ENCODE measurements at regions not wholly inside any gene's neighbourhood (a gene's known extent, or its start where the extent isn't known, plus 50 kb on each side); places are given as distances from the start of the nearest gene placed in this dataset.

DNA sequence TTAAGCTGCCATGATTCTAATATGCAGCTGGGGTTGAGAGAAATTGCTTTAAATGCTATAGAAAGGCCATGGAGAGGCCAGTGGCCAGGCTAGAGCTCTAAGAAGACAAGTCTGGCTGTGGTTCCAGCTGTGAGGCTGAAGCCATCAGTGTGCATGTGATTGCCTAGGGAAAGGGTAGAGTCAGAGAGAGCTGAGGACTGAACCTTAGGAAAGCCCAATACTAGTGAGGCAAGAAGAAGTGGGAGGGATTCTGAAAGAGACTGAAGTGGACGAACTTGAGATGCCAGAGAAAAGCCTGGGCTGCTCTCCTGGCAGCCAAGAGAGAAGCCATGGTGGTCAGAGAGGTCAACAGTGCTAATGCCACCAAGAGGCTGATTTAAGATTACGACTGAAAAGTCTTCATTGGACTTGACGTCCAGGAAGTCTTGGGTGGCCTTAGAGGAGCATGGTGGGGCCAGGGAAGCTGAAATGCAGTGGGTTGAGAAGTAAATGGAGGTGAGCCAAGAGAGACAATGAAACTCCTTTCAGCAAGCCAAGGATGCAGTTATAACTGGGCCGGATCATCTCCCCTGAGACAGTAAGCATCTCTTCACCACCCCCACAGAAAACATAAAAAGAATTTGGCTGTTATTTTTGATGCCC is 133.2 kb downstream of the TMEM174 start:
- DNase-seq: no peak

DNA sequence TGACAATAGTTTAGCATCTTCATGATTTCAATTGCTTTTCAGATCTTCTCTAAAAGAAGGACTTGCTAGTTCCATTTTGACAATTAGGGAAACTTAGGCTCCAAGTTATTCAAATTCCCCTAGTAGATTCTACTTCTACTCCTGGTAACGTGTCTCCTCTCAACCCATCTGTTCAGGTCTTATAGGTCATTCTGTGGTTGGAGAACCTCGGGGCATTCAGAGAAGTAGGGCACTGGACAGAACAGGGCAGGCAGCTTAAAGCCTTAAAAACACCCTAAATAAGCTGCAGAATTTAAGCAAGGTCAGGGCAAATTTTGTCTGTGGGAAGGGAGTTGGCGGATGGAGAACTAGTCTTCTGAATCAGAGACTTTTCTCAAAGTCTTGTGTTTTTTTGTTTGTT is 132.4 kb downstream of the TMEM174 start:
- DNase-seq: no peak

DNA sequence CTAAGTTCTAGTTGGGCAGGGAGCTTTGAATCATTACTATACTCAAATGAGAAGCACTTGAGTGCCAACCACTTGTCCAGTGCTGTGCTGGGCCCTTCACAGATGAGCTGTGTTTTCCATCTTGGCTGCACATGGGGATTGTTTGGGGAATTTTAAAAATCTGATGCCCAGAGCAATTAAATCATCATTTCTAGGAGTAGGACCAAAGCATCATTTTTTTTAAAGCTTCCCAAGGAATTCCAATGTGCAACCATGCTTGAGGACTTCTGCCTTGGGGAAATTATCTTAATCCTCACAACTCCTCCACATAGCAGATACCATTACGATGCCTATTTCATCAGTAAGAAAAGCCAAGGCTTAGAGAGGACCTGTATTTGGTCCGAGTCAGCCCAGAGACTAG is 131.4 kb downstream of the TMEM174 start:
- DNase-seq: no peak

DNA sequence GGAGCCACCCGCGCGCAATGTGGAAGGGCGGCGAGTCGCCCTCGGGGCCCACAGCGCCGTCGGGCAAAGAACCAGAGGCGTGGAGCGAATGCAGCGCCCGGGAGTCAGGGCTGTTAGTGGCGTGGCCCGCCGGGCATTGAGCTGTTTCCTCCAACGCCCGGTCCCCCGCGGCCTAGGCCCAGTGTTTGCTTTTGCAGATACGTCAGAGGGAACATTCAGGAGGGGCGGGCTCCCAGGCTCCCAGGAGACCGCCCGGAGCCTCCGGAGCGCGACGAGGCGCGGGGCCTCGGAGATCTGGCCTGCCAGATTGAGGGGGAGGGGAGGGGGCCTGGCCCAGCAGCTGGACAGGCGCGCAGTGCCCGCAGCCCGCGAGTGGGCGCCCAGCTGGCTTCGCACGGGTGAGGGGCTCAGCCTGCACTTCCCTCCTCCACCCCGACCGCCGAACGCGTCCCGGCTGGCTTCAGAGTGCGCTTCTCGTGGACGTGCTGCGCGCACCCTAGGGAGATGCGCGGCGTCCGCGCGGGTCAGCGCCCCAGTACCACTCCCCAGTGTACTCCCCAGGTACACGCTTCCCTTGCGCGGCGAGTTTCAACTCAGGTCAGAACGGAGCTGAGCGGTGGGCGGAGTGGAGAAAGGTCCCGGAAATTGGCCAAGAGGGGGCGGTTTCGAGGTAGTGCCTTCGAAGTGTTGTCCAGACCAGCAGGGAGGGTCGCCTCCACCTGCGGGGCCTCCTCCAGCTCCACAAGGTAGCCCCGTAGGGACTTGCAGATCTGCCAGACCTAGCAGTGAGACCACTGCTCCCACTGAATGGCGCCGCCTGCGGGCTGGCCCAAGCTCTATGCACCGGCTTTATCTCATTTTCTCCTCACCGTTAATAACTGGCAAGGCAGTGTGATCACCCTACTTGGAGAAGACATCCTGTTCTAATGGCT is 130.4 kb downstream of the TMEM174 start:
- DNase-seq: no peak

DNA sequence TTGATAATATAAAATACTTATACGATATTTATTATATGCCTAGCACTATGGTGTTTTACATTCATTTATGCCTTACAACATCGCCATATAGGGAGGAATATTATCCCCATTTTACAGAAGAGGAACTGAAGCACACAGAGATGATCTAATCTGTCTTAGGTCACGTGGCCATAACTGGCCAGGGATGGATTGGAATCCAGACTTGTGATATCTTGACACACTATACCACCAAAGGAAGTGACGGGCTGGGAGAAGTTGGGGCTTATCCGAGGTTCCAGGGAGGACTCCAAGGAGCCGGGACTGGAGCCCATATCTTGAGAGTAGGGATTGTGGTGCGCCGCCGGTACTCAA is 129.8 kb downstream of the TMEM174 start:
- no peak for DNase-seq

DNA sequence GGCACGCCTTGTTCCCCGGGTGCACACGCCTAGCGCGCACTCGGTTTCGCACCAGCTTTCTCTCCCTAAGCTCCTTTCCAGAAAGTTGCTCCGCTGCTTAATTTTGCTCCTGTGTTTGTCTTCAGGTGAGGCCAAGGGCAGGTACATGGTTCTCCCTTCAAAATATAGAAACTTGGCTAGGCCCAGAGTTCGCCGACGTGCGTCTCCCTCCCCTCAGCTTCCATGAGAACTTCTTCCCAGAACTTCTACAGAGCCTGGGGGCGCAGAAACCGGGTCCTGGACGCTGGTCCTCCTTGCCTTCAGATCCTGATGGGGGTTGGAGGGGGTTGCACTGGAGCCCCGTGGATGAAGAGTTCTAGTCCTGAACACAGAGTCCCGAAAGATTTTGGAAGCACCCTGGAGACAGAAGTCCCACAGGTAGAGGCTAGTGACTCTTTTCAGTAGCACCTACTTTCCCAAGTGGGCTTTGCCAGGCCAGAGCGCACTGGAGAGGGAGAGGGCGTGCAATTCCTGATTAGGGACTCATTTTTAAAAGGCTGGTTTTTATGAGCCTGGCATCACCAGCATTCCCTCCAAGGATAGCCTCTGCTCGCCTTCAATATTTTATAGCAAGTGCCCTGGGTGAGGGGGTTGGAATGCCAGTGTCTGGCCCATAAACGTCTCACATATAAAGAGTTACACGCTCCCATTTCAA is 128.4 kb downstream of the TMEM174 start:
- no peak for DNase-seq

DNA sequence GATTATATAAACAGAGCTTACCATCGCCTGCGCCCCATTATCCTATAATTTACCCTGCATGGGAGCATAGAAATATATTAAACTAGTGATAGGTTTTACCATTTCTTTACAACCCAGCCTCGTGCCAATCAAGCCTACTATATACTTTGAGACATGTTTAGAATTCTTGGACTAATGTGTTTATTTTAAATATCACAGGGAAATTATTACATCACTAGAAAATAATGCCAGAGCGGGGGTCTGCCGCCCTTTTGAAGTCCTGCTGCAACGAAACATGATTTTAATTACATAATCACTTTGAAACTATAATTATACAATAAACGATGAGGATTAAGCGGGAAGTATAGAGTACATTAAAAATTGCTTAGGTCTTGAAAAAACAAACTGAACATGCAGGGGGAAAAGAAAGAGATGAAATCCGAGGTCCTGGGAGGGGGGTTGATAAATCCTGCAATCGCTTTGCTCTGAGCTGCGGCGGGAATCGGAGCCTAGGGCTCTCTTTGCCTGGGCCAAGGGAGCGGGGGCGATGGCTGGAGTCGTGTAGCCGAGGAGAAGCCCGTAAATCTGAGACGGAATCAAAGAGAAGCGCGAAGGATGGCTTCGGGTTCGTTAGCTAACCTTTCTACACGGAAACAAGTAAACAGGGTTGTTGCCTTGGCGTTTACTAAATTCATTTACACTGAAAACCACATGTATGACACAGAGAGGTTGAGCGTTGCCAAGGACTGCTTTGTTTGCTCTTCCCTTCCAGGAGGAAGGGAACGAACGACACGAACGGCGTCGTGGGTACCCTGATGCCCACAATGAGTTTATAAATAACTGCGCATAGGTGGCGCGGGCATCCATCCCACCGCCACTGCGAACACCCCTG is 127.6 kb downstream of the TMEM174 start:
- no peak for DNase-seq

DNA sequence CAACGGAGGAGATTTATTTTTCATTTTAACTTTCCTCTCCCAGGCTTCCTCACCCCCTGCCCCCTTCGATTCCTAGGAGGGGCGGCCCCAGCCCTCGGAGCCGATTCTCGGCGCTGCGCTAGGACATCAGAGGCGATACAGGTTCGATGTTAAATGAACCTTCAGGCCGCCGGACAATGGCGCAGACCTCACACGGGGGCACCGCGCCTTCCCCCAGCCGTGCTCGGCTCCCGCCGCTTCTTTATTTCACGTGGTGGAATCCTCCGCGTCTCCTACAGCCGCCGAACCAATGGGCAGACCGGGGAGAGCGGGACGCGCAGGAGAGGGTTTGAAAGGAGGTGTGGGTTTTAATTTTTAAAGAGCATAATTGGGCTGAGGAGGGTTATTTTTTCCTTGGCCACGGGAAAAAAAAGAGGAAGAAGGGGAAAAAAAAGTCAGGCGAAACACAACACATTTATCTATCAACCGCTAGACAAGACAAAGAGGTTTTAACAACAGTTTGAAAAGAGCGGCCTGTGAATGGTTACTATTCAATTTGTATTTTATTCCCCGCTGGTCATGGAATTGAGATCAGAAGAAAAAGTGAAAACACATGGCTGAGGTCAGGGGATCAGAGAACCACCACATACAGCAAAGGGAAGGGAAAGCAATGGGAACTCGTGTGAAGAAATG is 126.8 kb downstream of the TMEM174 start:
- DNase-seq: no peak

DNA sequence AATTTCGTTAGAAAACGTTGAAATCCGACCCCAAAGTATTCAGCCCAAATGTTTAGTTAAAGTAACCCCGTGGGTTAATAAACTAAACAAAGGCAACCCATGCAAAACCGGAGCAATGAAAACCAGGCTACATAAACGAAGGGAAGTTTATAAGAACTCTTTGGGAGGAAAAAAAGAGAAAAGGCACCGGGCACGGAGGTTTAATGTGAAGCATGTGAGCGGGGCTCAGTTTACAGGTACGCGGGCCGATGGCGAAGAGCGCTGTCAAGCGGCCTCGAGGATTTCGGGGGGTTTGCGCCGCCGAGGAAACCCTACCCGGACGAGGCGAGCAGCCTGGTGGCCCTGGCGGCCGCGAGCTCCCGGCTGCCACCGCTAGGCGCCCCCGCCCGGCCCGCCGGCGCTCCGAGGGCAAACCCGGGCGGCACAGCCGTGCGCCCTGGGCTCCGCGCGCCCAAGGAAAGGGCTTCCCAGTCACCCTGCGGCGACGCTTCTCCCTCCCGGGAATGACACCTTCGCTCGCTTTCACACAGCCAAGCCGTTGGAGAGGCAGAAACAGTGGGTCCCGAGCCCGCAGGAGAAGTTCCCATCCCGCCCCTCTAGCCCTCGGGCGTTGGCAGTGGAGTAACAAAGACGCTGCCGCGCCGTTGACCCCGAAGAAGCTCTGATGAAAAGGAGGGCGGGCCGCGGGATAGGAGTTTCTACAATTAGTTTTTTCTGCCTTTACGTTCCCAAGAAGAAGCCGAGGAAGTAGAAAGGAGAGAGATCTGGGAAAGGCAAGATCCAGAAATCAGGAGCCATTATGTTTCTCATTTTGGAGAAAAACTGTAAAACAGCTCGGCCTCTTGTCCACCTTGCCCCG is 126.0 kb downstream of the TMEM174 start:
- no peak for DNase-seq

DNA sequence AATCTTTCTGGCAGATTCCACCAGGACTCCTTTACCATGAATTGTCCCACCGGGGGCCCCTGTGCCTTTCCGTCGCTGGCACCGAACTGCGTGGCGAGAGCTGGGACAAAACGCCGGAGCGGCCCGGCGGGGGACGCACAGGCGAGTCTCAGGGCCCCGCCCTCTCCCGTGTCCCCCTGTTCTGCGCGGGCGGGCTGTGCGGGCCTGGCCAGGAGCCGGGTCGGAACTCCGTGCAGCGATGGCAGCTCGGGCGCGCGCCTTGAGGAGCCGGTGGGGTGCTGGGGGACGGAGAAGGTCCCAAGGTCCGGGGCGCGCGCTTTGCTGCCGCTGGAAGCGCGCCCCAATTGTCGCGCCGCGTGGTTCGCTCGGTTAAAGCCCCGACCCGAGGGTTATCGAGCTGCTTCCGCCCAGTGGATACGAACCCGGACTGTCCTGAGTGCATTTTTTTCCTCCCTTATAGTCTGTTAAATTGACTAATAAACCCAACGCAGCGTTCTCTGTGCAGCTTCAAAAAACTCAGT is 125.3 kb downstream of the TMEM174 start:
- no peak for DNase-seq

DNA sequence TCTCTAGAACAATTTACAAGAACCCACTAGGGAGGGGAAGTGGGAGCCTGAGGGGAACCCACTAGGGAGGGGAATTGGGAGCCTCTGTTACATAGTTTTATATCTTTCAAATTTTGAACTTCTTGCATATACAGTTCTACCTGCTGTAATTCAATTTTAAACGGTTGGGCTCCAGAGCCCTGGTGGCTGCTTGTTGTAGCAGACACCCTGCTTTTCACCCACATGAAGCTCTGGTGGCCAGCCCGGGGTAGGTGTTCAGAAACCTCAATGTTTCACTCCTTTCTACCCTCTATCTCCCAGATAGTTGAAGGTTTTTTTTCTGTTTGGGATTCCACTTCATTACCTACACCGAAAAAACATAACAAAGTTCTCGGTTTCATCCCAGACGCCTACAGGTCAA is 124.4 kb downstream of the TMEM174 start:
- DNase-seq: no peak

DNA sequence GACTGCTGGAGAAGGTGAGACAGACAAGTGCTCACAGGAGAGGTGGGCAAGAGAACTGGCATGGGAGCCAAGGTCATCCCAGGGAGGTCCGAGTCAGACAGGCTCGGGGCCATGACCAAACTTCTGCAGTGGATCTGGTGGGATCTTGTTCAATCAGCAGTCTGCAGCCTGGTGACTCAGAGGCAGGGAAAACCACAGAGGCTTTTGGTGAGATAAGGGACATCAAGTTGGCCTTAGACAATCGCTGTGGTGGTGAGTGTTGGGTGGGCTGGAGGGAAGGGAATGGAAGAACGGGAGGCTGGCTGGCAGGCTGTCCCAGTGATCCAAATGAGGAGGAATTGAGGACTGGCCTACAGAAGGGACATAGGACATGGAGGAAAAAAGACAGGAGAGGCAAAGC is 123.8 kb downstream of the TMEM174 start:
- DNase-seq: no peak

DNA sequence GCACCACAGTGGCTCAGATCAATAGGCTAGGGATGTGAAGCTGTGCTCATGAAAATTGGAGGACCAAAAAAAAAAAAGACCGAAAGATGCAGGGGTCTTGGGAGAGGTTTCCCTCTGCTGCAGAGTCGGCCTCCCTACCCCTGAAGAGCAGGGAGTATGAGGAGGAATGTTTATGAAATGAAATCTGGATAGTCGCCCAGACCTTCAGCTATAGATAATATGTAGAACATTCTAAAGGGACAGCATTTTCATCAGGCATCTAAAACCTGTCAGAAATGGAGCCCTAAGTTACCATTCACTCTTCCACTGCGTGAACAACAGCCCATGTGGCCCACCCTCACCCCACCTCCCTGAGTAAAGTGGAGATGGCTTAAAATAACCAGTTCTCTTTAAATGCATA is 122.9 kb downstream of the TMEM174 start:
- no peak for DNase-seq

DNA sequence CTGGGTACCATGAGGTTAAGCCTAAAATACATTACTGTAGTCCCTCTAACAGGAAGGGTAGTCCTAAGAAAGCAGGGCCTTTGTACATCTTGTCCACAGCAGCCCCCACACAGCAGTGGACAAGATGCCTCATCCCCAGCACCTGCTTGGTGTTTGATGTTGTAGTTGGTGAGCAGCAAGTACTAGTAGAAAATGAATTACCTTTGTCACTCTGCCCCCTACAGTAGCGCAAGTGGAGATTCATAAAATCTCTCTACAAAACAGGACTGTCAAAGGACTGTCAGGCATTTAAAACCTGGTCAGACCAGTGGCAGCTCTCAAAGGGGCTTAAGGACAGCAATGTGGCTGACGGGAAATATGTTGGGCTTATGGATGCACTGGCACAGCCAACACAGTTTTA is 122.5 kb downstream of the TMEM174 start:
- DNase-seq: no peak

DNA sequence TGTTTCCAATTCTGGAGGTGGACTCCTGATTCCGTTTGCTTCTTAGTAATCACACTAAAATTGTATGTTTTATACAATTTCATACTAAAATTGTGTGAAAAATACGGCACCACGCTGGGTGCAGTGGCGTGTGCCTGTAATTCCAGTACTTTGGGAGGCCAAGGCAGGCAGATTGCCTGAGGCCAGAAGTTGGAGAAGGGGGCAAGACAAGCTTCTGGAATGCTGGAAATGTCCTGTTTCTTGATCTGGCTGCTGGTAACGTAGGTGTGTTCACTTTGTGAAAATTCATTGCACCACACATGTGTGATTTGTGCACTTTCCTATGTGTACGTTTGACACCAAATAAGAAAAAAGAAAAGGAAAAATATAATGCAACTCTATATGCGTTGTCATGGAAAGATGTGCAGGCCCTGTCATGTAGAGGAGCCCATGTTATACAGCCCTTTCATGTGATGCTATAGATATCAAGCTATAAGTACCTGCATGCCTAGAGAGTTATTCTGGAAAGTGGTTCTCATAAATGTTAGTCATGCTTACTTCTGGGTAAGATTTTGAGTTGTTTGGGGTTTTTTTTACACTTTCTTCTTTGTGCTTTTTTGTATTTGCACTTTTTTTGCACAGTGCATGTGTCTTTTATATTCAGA is 119.9 kb downstream of the TMEM174 start:
- no peak for DNase-seq

DNA sequence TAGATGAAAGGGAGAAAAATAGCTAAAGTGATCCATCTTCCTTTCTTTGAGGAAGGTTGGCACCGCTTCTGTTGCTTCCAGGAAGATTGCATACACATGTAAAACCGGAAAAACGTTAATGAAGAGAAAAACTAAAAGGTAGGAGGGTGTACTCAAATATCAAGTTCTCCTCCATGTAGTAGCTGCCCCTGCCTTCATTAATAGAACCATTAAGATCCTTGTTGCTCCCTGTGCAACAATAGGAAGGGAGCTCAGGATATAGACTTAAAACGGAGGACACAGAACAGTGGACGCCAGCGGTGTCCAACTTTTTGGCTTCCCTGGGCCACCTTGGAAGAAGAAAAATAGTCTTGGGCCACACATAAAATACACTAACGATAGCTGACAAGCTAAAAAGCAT is 118.9 kb downstream of the TMEM174 start:
- DNase-seq: no peak

DNA sequence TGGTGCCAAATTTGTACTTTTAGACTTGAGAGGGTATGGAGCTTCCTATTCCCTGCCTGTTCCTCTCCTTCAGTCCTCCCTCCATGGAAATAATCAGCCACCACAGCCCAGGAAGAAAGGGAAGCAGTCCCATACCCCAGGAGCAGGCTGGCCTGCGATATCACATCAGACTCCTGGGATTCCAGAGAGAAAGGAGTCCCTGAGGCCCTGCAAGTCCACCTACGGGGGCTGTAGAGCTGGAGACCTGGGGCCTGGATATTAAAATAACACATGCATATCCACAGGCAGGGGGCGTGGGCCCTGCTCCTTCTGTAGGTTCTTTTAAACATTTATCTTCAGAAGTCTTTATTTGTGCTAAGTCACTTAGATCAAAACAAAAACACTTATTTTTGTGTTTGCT is 117.2 kb downstream of the TMEM174 start:
- no peak for DNase-seq

DNA sequence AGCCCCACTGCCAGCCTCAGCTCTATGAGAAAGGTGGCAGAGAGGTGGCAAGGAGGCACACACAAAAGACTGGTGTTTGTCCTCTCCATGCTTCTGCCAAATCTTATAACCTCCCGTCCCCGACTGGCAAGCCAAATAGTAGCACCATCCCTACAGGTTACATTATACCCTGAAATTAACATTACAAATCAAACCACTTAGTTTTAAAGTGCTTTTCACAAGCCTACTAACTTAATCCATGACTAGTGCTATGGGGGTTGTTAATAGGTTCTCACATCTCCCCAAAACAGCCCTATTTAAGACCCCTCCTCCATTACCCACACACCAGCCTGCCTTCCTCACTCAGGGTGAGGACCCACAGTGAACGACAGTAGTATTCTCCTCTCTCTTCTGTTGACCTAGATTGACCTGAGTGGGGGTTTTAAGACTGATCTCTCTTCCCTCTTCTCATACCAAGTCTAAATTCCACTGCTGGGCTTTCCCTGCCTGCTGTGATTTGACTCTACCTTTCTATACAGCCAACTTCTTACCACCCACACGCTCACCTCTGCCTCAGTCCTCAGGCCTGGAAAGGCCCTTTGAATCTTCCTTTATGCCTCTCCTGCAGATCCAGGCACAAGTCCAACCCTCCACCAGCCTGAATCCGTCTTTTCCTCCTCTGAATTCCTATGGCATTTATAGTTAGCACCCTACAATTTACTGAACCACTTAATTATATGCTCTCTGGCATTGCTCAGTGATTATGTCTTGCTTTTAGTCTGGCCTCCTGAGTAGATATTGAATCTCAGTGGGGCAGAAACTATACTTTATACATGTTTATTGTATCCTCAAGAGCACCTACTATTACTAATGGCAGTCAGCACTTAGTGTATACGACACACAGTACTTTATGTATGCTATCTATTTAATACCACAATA is 116.1 kb downstream of the TMEM174 start:
- no peak for DNase-seq

DNA sequence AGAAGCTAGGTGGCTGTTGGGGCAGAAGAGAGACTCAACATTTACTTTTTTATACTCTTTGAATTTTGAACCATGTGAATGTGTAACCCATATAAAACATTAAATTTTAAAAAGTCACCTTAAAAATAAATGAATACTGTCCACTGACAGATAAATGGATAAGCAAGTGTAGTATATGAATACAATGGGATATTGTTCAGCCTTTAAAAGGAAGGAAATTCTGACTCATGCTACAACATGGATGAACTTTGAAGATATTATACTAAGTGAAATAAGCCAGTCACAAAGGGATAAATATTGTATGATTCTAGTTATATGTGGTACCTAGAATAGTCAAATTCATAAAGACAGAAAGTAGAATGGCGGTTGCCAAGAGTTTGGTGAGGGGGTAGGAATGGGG is 113.9 kb downstream of the TMEM174 start:
- DNase-seq: no peak

All from CD4-positive, alpha-beta T cell treated with Interleukin-1 beta for 1 hour (primary cell).